ENCODE measurements at regions not wholly inside any gene's neighbourhood (a gene's known extent, or its start where the extent isn't known, plus 50 kb on each side); places are given as distances from the start of the nearest gene placed in this dataset.

DNA sequence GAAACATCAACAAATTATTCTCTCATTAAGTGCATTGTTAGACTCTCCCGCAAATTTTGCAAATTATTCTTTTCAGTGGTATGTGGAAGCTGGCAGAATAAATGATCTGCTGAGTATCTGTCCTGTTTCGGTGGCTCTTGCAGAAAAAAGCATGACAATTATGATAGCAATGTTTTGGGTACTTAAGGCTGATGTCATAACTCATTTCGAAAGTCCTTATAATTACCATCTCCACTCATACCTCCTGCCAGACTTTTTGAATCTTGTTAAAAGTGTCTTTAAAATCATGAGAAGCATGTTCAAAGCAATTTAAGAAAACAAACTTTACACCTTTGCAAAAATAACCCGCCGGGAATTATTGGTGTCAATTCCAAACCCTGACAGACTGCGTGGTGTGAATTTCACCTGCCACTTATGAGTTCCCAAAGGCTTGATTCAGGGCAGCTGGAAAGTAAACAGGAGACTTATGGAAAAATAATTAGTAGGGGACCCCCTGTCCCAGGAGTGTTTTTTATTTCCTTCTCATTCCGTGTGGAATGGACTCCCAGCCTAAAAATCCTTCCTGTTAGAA lies 87.6 kb upstream of the E2F3 start:
- no peak for DNase-seq

DNA sequence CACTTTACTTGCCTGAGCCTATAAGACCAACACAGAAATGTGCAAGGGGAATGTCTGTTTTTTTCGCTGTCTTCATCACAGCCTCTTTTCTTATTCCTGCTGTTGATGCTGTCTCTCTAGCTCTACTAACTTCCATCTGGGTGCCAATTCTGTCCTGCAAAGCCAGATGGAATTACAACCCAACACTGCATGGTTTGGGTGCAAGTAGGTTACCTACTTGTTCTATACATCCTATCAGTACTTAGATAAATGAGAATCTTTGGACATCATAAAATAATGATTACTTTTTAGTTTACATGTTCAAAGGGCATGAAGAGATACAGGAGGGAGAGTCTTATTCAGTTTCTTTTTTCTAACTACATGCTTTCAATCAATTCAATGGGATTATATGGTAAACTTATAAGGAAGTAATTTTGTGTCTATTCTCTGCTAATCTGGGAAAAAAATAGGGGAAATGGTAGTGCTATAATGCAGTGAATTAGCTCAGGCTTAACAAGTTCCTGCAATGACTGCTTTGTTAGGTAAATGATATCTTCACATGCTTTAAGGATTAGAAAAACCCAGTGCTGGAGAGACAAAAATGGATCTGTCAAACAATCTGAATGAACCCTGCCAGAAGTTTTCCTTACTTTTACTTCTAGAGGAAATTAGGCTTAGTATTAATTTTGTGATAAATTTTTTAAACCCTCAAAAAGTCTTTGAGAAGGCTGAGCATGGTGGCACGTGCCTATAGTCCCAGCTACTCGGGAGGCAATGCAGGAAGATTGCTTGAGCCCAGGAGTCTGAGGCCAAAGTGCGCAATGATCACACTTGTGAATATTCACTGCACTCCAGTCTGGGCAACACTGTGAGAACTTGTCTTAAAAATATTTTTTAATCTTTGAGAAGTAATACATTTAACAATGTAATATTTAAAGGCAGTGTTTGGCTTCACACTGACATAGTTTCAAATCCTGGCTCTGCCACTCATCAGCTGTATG lies 86.5 kb upstream of the E2F3 start:
- DNase-seq, result no peak

DNA sequence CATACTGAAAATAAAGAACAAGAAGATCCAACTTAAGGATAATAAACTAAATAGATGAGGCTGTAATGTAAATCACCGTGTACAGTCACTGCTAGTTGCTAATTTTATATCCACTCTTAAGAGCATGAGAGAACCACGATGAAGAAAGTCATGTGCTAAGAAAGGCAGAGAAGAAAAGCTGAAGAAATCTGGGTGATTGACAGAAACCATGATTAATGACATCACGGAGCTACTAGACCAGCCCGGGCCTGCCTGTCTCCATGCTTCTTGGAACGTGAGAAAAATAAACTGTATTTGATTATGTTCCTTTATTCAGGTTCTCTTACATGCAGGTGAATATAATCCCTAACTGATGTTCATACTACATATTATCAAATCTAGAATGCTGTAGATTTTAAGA lies 84.2 kb upstream of the E2F3 start:
- no peak for DNase-seq

DNA sequence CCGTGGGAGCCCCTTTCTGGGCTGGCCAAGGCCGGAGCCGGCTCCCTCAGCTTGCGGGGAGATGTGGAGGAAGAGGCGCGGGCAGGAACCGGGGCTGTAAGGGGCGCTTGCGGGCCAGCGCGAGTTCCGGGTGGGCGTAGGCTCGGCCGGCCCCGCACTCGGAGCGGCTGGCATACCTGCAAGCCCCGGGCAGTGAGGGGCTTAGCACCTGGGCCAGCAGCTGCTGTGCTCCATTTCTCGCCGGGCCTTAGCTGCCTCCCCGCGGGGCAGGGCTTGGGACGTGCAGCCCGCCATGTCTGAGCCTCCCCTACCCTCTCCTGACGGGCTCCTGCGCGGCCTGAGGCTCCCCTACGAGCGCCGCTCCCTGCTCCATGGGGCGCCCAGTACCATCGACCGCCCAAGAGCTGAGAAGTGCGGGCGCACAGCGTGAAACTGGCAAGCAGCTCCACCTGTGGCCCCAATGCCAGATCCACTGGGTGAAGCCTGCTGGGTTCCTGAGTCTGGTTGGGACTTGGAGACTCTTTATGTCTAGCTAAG lies 82.8 kb upstream of the E2F3 start:
- DNase-seq, result no peak

DNA sequence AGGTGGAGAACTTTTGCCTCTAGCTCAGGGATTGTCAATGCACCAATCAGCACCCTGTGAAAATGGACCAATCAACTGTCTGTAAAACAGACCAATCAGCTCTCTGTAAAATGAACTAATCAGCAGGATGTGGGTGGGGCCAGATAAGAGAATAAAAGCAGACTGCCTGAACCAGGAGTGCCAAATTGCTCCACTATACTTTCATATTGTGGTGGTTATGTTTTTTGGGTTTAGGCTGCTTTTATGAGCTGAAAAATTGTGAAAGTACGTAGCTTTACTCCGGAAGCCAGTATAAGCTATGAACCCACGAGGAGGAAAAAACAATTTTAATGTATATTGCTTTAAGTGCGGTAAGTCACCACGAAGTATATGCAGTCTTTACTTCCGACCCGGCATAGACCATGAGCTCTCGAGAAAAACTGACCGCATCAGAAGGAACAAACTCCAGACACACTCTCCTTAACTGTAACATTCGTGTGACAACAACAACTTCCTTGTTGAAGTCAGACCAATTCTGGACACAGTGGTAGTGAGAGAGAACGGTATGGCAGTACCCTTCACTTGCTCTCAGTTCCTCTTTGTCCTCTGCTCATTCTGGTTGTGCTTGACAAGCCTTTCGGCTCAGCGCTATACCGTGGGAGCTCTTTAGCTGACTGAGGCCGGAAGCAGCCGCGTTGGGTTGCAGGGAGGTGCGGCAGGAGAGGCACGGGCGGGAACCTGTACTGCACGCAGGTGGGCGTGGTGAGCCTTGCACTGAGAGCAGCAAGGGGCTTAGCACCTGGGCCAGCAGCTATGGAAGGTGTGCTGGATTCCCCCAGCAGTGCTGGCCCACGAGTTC lies 81.9 kb upstream of the E2F3 start:
- DNase-seq, result no peak

DNA sequence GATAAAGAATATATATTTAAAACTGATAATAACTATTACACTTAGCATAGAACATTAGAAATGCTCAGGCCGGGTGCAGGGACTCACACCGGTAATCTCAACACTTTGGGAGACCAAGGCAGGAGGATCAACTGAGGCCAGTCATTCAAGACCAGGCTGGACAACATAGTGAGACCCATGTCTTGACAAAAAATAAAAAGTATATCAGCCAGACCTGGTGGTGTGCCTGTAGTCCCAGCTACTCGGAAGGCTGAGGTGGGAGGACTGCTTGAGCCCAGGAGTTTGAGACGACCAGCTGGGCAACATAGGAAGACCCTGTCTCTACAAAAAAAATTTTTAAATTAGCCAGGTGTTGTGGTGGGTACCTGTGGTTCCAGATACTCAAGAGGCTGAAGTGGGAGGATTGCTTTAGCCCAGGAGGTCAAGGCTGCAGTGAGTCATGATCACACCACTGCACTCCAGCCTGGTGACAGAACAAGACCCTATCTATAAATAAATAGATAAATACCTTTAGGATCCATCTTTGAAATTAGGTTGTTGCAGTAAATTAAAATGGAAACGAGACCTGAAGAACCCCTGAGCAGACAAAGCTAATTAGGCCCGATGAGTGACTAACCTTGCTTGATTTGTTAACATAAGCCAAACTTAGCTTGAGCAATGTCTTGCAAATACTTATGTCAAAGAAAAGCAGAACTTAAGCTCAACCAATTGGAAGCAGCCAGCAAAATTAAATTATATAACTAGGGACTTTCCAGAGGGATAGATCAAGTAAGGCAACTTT lies 75.8 kb upstream of the E2F3 start:
- DNase-seq, result no peak

DNA sequence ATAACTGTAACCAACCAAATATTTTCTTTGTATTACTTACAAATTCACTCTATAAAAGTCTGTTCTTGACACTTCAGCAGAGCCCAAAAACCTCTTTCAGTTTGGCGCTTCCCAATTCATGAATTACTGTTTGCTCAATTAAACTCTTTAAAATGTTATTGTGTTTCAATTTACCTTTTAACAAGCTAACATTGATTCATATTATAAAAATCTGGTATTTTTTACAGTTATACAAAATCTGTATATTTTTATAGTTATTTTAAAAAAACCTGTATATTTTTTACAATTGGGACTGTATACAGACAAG lies 75.3 kb upstream of the E2F3 start:
- no peak for DNase-seq

DNA sequence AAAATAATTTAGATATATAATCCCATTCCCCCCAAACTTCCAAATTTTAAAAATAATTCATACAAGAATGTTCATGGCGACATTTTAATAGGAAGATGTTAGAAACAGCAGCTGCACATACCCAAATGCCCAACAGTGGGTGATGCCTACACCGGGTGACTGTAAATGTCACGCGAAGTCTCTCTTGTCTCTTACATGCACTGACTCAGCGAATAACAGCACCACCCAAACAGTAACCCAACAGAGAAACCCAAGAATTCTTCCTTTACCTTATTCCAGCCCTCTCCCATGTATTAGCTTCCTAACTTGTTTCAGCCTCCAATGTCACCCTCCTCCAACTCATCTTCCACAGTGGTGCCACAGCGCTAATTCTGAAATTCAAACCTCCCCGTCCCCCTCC lies 74.5 kb upstream of the E2F3 start:
- no peak for DNase-seq

DNA sequence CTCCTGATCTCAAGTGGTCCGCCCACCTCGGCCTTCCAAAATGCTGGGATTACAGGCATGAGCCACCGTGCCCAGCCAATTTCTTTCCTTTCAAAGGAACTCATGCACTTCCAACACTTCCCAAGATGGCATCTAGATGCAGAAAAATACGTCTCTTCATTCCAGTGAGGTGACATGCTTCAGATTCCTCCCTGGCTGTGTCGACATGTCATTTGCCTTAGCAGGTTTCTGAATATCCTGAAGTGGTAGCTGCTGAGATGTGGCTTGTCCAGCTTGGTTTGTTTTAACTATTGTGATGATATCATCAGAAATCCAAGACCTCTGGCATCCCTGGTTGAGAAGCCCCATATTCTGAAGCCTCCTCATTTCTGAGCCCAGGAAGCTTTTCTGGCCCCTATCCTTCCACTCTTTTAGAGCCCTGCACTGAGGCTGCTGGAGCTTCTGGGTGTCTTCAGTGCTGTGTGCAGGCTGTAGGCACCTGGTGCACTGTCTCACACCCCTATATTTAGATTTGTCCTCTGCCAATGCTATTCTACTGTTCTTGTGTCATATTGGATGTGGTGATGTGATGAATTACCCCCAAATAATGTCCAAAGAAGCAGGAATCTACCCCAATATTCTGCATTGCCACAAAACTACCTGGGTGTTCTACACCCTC lies 73.3 kb upstream of the E2F3 start:
- no peak for DNase-seq

DNA sequence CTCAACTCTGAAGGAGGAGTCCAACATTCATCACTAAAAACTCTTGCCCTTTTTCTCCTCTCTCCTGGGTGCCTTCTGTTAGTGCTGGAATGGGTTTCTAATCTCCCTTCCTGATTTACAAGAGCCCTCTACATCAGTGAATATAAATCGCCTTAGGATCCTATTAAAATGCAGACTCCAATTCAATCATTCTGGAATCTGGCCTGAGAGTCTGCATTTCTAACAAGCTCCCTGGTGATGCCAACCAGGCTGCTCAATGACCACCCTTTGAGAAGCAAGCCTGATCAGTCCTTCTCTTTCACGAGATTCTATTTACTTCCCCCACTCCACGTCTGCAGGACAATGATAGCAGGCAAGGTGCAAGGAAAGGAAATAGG lies 72.8 kb upstream of the E2F3 start:
- DNase-seq, result no peak

DNA sequence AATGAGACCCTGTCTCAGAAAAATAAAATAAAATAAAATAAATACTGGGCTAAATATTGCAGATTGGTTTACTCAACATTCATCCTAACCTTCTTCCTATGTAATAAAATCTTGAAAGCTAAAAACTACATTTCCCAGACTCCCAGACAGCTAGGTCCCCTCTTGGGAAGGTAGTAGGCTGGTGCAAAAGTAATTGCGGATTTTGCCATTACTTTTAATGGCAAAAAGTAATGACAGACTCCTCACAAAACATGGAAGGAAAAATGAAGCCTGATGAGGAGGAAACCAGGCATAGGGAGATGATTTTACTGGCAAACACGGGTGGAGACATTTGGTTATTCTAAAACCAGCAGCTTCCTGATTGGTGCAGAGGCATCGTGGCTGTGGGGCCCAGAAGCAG lies 70.6 kb upstream of the E2F3 start:
- DNase-seq, result no peak

DNA sequence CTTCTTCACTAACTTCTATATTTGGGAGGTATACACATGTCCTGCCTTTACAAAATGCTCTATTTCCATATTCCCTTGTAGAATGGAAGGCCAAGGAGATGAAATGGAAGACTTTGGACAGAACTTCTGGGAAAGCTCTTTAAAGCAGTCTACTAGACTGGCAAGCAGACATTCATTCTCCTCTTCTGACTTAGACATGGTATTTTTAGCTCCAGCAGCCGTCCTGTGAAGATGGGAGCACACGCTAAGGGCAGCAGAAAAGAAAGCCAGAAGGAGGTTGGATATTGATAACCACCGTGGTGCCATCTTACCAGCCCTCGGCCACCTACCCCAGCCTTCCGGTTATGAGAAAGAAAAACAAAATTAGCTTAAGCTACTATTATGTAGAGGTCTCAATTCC lies 70.1 kb upstream of the E2F3 start:
- DNase-seq, result no peak

DNA sequence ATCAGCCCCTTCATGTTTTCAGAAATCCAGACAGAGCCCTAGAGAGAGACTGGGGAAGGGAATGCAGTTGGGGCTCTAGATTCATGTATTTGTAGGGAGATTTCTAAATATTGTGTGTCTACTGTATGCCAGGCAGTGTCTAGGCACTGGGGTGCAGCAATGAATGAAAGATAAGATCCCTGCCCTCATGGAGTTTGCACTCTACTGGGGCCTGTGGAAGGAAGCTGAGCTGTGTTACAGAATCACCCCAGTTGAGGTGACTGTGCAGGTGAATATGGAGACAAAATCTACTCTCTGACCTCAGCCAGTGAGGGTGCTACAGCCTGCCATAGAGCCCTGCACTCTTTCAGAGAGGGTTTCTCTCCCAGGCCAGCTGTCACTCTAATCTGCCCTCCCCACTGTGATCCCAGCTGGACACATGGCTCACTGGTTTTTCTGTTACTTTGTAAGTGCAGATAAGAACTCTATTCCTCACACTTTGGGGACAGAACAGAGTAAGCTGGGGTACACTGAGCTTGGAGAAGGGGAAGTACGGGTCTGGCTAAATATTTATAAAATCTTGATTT lies 69.2 kb upstream of the E2F3 start:
- no peak for DNase-seq

DNA sequence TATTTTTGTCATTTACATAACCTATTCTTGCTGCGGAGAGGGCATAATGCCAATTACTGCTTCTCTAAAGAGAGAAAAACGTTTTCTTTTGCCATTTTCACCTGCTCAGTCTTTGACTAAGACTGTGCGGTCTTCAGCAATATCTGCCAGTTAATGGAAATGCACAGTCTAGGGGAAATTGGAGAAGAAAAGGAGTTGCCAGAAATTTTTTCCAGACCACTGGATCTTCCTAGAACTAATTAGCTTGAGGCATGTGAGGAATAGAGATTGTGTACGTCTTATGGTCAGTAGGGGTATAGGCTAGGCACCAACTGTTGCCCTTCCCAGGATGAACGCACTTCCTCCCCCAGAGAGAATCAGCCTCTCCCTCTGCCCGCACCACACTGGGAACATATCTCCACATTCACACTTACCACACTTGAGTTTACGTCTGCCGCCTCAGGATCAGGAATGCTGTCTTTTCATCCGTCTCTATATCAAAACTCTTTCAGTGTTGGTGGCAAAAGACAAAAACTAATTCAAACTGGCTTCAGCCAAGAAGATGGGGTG lies 67.9 kb upstream of the E2F3 start:
- no peak for DNase-seq

DNA sequence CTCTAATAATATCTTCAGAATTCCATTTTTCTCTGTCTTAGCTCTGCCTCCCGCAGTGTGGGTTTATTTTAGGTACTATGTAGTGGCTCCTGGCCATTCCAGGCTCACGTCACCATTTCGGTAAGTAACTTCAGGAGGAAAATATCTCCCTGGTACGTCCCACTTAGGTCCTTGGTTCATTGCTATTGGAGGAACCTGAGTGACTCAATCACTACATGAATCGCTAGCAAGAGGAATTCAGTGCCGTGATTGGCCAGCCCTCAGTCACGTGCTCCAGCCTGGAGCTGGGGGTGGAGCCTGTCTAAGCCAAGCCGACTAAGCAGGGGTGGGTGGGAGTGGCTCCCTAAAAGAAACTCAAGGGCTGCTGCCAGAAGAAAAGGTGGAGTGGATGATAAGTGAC lies 67.3 kb upstream of the E2F3 start:
- no peak for DNase-seq

DNA sequence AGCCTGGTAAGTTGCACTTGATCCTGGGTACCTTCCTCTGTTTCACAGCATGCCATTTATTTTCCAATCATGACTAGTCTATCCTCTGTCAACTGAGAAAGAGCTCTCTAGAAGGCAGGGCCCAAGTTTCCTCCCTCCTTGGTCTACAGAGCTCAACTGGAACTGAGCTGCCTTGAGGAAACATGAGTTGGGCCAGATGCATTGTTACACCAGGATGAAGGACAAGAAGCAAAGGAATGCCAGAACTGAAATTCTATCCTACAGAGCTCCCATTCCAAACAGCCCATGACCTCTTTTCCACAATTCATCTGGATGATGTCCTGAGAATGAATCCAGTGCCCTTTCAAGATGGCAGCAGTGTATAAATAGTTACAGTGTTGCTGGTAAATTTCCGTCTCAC lies 66.7 kb upstream of the E2F3 start:
- no peak for DNase-seq

DNA sequence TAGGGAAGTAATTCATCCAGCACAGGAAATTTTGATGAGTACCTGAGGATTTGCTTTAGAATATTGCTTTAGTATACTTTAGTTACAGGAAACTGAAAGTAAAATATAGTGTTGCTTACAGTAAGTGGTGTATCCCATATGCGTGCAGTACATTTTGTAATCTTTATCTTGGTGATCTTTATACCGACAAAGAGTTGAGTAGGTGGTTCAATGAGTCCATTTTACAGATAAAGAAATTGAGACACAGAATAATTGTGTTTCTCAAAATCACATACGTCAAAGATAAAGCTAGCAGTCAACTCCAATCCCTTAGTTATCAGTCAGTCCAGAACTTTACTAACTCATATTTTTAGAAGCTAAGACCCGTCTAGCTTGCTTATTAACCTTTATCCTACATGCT lies 65.8 kb upstream of the E2F3 start:
- no peak for DNase-seq

DNA sequence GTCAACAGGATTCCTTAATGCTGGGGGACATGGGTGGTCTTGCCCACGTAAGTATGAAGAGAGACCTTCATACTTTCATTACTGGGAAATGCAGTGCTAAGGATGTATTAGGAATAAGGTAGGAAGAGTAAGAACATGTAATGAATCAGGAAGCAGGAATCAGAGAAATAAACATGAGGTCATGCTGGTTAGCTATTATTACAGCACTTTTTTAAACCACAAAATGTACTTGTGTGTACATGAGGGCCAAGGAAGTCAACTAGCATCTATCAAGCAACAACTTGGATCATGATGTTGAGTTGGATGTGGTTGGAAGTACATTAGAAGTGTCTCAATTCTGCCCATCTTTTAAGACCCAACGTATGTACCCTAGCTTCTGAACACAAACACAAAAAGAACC lies 63.5 kb upstream of the E2F3 start:
- no peak for DNase-seq

DNA sequence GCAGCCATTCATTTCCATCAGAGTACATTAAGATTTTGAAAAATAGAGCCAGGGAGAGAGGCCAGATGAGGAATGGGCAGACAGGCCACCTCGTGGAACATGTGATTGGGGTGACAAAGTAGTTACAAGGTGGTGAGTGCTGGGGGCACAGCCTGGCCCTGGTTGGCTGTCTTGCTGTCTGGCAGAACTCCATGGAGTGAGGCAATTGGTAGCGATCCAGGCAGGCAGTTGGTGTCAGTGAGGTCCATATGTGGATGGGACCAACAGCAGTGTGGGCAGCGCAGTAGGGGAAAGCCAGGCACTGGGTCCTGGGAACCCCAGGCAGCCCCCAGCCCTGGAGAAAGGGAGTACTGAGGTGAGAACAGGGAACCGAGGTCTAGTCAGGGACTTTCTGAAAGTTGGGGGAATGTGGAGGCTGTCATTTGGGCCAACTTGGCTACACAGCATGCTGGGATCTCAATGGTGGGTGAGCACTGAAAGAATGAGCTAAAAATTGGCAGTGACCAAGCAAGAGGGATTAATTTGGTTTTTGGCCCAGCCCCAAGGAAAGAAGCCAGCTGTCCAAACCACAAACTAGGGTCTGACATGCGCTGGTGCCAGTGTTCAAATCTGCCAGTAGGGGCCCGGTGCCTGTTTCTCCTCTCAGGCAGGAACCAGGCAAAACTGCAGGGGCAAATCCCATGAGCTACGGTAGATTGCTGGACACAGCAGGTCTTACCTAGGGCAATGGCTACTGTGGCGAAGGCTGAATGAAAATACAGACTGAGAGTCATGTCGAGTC lies 61.4 kb upstream of the E2F3 start:
- DNase-seq, result no peak

DNA sequence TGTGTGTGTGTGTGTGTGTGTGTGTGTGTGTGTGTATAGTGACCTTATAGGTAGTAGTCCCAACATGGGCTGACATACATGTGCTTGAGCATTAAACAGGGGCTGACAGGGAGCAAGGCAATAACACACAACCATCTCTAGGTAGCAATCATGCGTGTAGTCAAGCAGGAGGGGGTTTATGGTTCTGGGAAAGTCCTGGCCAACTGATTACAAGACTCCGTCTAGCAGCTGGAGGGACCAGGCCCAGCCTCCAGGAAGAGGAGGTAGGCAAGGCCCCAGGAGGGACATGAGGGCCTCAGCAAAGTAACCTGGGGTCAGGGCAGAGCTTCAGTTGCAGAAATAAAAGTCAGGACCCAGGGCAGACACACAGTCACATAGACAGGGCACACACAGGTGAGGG lies 60.6 kb upstream of the E2F3 start:
- DNase-seq, result no peak

DNA sequence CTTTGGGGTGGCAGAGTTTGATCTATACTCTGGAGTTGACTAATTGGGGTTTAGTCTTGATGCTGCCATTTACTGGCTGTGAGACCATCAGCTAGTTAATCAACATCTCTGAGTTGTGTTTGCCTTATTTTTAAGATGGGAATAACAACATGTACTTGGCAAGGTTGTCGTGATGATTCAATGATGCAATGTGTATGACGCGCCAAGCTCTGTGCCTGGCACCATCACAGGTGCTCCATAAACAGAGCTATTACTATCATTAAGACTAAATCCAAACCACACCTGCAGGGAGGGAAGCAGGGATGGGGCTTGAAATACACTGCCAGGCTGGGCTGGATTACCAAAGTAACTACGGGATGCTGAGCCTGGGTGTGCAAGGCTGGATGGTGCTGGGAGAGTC lies 60.1 kb upstream of the E2F3 start:
- no peak for DNase-seq

Measured in NCI-H510A treated with DMSO at 0.1 percent for 48 hours (cell line).